ENCODE measurements at regions not wholly inside any gene's neighbourhood (a gene's known extent, or its start where the extent isn't known, plus 50 kb on each side); places are given as distances from the start of the nearest gene placed in this dataset.
"Not testable (repeated sequence)": the region's sequence is repeated elsewhere in the genome, so short reads cannot be mapped to it uniquely, and the experiment has no call there.

GRCh38 chr9:106220415-106220814 lies 526.1 kb downstream of the TMEM38B start:
- DNase-seq (ENCODE audit: low read depth in 3 of 3) = no peak

- DNase-seq (ENCODE audit: low read depth in 3 of 3) = no peak
Observed at GRCh38 chr9:106228861-106229260, 534.5 kb downstream of the TMEM38B start.

GRCh38 chr9:106233116-106233515 lies 538.8 kb downstream of the TMEM38B start:
- no peak for DNase-seq (ENCODE audit: low read depth in 3 of 3)

- DNase-seq (ENCODE audit: low read depth in 3 of 3) = not testable (repeated sequence)
Observed at GRCh38 chr9:106260908-106261307, 566.6 kb downstream of the TMEM38B start.

GRCh38 chr9:106277966-106278365 lies 583.6 kb downstream of the TMEM38B start:
- DNase-seq (ENCODE audit: low read depth in 3 of 3) = no peak

GRCh38 chr9:106283769-106284168 lies 579.2 kb upstream of the ZNF462 start:
- no peak for DNase-seq (ENCODE audit: low read depth in 3 of 3)

- DNase-seq (ENCODE audit: low read depth in 3 of 3) = no peak
Observed at GRCh38 chr9:106284296-106284695, 578.7 kb upstream of the ZNF462 start.

- DNase-seq (ENCODE audit: low read depth in 3 of 3) = no peak
Observed at GRCh38 chr9:106286249-106286648, 576.7 kb upstream of the ZNF462 start.

GRCh38 chr9:106287091-106287631 lies 575.8 kb upstream of the ZNF462 start:
- DNase-seq (ENCODE audit: low read depth in 3 of 3) = no peak

- DNase-seq (ENCODE audit: low read depth in 3 of 3) = no peak
Observed at GRCh38 chr9:106287731-106288130, 575.2 kb upstream of the ZNF462 start.

- DNase-seq (ENCODE audit: low read depth in 3 of 3) = no peak
Observed at GRCh38 chr9:106288689-106289088, 574.3 kb upstream of the ZNF462 start.

GRCh38 chr9:106291786-106292185 lies 571.2 kb upstream of the ZNF462 start:
- no peak for DNase-seq (ENCODE audit: low read depth in 3 of 3)

GRCh38 chr9:106296426-106296825 lies 566.5 kb upstream of the ZNF462 start:
- DNase-seq (ENCODE audit: low read depth in 3 of 3) = no peak

- no peak for DNase-seq (ENCODE audit: low read depth in 3 of 3)
Observed at GRCh38 chr9:106298997-106299396, 564.0 kb upstream of the ZNF462 start.

GRCh38 chr9:106304401-106304920 lies 558.5 kb upstream of the ZNF462 start:
- DNase-seq (ENCODE audit: low read depth in 3 of 3) = no peak

- DNase-seq (ENCODE audit: low read depth in 3 of 3) = no peak
Observed at GRCh38 chr9:106305428-106306133, 557.4 kb upstream of the ZNF462 start.

- DNase-seq (ENCODE audit: low read depth in 3 of 3) = no peak
Observed at GRCh38 chr9:106307670-106308069, 555.3 kb upstream of the ZNF462 start.

GRCh38 chr9:106309925-106310324 lies 553.0 kb upstream of the ZNF462 start:
- DNase-seq (ENCODE audit: low read depth in 3 of 3) = no peak

- DNase-seq (ENCODE audit: low read depth in 3 of 3) = no peak
Observed at GRCh38 chr9:106310782-106311181, 552.2 kb upstream of the ZNF462 start.

GRCh38 chr9:106312906-106313305 lies 550.1 kb upstream of the ZNF462 start:
- no peak for DNase-seq (ENCODE audit: low read depth in 3 of 3)

- no peak for DNase-seq (ENCODE audit: low read depth in 3 of 3)
Observed at GRCh38 chr9:106314476-106314875, 548.5 kb upstream of the ZNF462 start.

- no peak for DNase-seq (ENCODE audit: low read depth in 3 of 3)
Observed at GRCh38 chr9:106321394-106322180, 541.4 kb upstream of the ZNF462 start.
